ENCODE measurements at regions not wholly inside any gene's neighbourhood (a gene's known extent, or its start where the extent isn't known, plus 50 kb on each side); places are given as distances from the start of the nearest gene placed in this dataset.
"Not testable (repeated sequence)": the region's sequence is repeated elsewhere in the genome, so short reads cannot be mapped to it uniquely, and the experiment has no call there.

- no peak for DNase-seq
Measured at GRCh38 chr16:63890081-63890480, 1231.8 kb downstream of the CDH11 start.

- no peak for DNase-seq
Measured at GRCh38 chr16:63883091-63883490, 1238.8 kb downstream of the CDH11 start.

- DNase-seq: no peak
Measured at GRCh38 chr16:63882576-63882975, 1239.3 kb downstream of the CDH11 start.

GRCh38 chr16:63880948-63881347 is 1240.9 kb downstream of the CDH11 start:
- no peak for DNase-seq

GRCh38 chr16:63877401-63877800 is 1244.5 kb downstream of the CDH11 start:
- DNase-seq: no peak

GRCh38 chr16:63876103-63876502 is 1245.8 kb downstream of the CDH11 start:
- no peak for DNase-seq

GRCh38 chr16:63860700-63861099 is 1261.2 kb downstream of the CDH11 start:
- DNase-seq: not testable (repeated sequence)

GRCh38 chr16:63856537-63856936 is 1265.3 kb downstream of the CDH11 start:
- no peak for DNase-seq

- no peak for DNase-seq
Measured at GRCh38 chr16:63850979-63851378, 1270.9 kb downstream of the CDH11 start.

GRCh38 chr16:63841271-63841670 is 1280.6 kb downstream of the CDH11 start:
- no peak for DNase-seq

- no peak for DNase-seq
Measured at GRCh38 chr16:63830061-63830460, 1291.8 kb downstream of the CDH11 start.

- no peak for DNase-seq
Measured at GRCh38 chr16:63822818-63823217, 1299.0 kb downstream of the CDH11 start.

- DNase-seq: no peak
Measured at GRCh38 chr16:63816276-63816675, 1305.6 kb downstream of the CDH11 start.

- DNase-seq: no peak
Measured at GRCh38 chr16:63813862-63814261, 1308.0 kb downstream of the CDH11 start.

- DNase-seq: no peak
Measured at GRCh38 chr16:63808730-63809129, 1313.1 kb downstream of the CDH11 start.

GRCh38 chr16:63806794-63807506 is 1314.9 kb downstream of the CDH11 start:
- DNase-seq: no peak

GRCh38 chr16:63804126-63804525 is 1317.7 kb downstream of the CDH11 start:
- DNase-seq: no peak

GRCh38 chr16:63789603-63790002 is 1332.3 kb downstream of the CDH11 start:
- no peak for DNase-seq

GRCh38 chr16:63787014-63787413 is 1334.8 kb downstream of the CDH11 start:
- no peak for DNase-seq

GRCh38 chr16:63785170-63785569 is 1336.7 kb downstream of the CDH11 start:
- DNase-seq: no peak

GRCh38 chr16:63776437-63776836 is 1345.4 kb downstream of the CDH11 start:
- DNase-seq: no peak

GRCh38 chr16:63776034-63776433 is 1345.8 kb downstream of the CDH11 start:
- DNase-seq: no peak

- DNase-seq: no peak
Measured at GRCh38 chr16:63774302-63774701, 1347.6 kb downstream of the CDH11 start.

GRCh38 chr16:63769211-63769610 is 1352.7 kb downstream of the CDH11 start:
- DNase-seq: no peak

- not testable (repeated sequence) for DNase-seq
Measured at GRCh38 chr16:63760246-63760645, 1361.6 kb downstream of the CDH11 start.

Data from suppressor macrophage treated with lipopolysaccharide for 1 hour (primary cell).